Kidney tubule cell (primary cell): ENCODE measurements at regions not wholly inside any gene's neighbourhood (a gene's known extent, or its start where the extent isn't known, plus 50 kb on each side); places are given as distances from the start of the nearest gene placed in this dataset.
"Not testable (repeated sequence)": the region's sequence is repeated elsewhere in the genome, so short reads cannot be mapped to it uniquely, and the experiment has no call there.

ENCODE experiments used
- DNase-seq: peaks from one replicate; pipeline ENCODE4 v3.0.0-alpha.2; 2018; ENCODE audit warnings: low spot score

GRCh38 chr4:84126061-84126787, 372.9 kb downstream of the NKX6-1 start:
- DNase-seq, result no peak

- no peak for DNase-seq
Measured at GRCh38 chr4:84110040-84110439, 389.1 kb downstream of the NKX6-1 start.

- not testable (repeated sequence) for DNase-seq
Measured at GRCh38 chr4:84101653-84102625, 397.2 kb downstream of the NKX6-1 start.

- DNase-seq, result no peak
Measured at GRCh38 chr4:84100071-84100470, 399.0 kb downstream of the NKX6-1 start.

GRCh38 chr4:84099599-84099998, 399.5 kb downstream of the NKX6-1 start:
- no peak for DNase-seq

- DNase-seq, result no peak
Measured at GRCh38 chr4:84091266-84091665, 407.8 kb downstream of the NKX6-1 start.

GRCh38 chr4:84089652-84090437, 409.2 kb downstream of the NKX6-1 start:
- no peak for DNase-seq

GRCh38 chr4:84085986-84086385, 413.1 kb downstream of the NKX6-1 start:
- no peak for DNase-seq

GRCh38 chr4:84070289-84070688, 428.8 kb downstream of the NKX6-1 start:
- DNase-seq, result no peak

GRCh38 chr4:84063619-84064018, 435.5 kb downstream of the NKX6-1 start:
- no peak for DNase-seq

- DNase-seq, result no peak
Measured at GRCh38 chr4:84058201-84058600, 440.9 kb downstream of the NKX6-1 start.

- no peak for DNase-seq
Measured at GRCh38 chr4:84051639-84052038, 447.5 kb downstream of the NKX6-1 start.

- DNase-seq, result no peak
Measured at GRCh38 chr4:84051089-84051488, 448.0 kb downstream of the NKX6-1 start.

GRCh38 chr4:84050015-84050414, 449.1 kb downstream of the NKX6-1 start:
- peak; percentile 4 for DNase-seq

- no peak for DNase-seq
Measured at GRCh38 chr4:84046551-84046950, 452.5 kb downstream of the NKX6-1 start.

GRCh38 chr4:84041426-84041825, 457.7 kb downstream of the NKX6-1 start:
- DNase-seq, result no peak

- no peak for DNase-seq
Measured at GRCh38 chr4:84035568-84035967, 463.5 kb downstream of the NKX6-1 start.

- DNase-seq, result no peak
Measured at GRCh38 chr4:84032372-84032771, 466.7 kb downstream of the NKX6-1 start.

- DNase-seq, result no peak
Measured at GRCh38 chr4:84031401-84031800, 467.7 kb downstream of the NKX6-1 start.

GRCh38 chr4:84028340-84028739, 470.8 kb downstream of the NKX6-1 start:
- DNase-seq, result no peak

- no peak for DNase-seq
Measured at GRCh38 chr4:84024405-84024804, 474.7 kb downstream of the NKX6-1 start.

- no peak for DNase-seq
Measured at GRCh38 chr4:84022564-84022963, 476.5 kb downstream of the NKX6-1 start.
